ENCODE measurements at regions not wholly inside any gene's neighbourhood (a gene's known extent, or its start where the extent isn't known, plus 50 kb on each side); places are given as distances from the start of the nearest gene placed in this dataset.

GRCh38 chr3:181764544-181764943 is 52.8 kb downstream of the SOX2 start:
- no peak for DNase-seq

GRCh38 chr3:181770296-181770695 is 58.6 kb downstream of the SOX2 start:
- DNase-seq = no peak

GRCh38 chr3:181771120-181771519 is 59.4 kb downstream of the SOX2 start:
- DNase-seq = no peak

- DNase-seq = no peak
Observed at GRCh38 chr3:181772166-181772565, 60.4 kb downstream of the SOX2 start.

- no peak for DNase-seq
Observed at GRCh38 chr3:181773921-181774320, 62.2 kb downstream of the SOX2 start.

- no peak for DNase-seq
Observed at GRCh38 chr3:181782306-181782954, 70.7 kb downstream of the SOX2 start.

GRCh38 chr3:181790561-181790960 is 78.8 kb downstream of the SOX2 start:
- no peak for DNase-seq

GRCh38 chr3:181791056-181791955 is 79.6 kb downstream of the SOX2 start:
- DNase-seq = no peak

GRCh38 chr3:181793006-181793405 is 81.3 kb downstream of the SOX2 start:
- DNase-seq = no peak

GRCh38 chr3:181794011-181794790 is 82.5 kb downstream of the SOX2 start:
- no peak for DNase-seq

- no peak for DNase-seq
Observed at GRCh38 chr3:181796641-181797040, 84.9 kb downstream of the SOX2 start.

GRCh38 chr3:181797431-181797830 is 85.7 kb downstream of the SOX2 start:
- DNase-seq = no peak

GRCh38 chr3:181805703-181806102 is 94.0 kb downstream of the SOX2 start:
- DNase-seq = no peak

GRCh38 chr3:181808053-181808452 is 96.3 kb downstream of the SOX2 start:
- DNase-seq = no peak

- no peak for DNase-seq
Observed at GRCh38 chr3:181823716-181824115, 112.0 kb downstream of the SOX2 start.

- DNase-seq = no peak
Observed at GRCh38 chr3:181824961-181825360, 113.2 kb downstream of the SOX2 start.

- DNase-seq = no peak
Observed at GRCh38 chr3:181839039-181839915, 127.6 kb downstream of the SOX2 start.

- DNase-seq = no peak
Observed at GRCh38 chr3:181839916-181840297, 128.2 kb downstream of the SOX2 start.

- no peak for DNase-seq
Observed at GRCh38 chr3:181844211-181844610, 132.5 kb downstream of the SOX2 start.

GRCh38 chr3:181847276-181847675 is 135.6 kb downstream of the SOX2 start:
- DNase-seq = no peak

- DNase-seq = no peak
Observed at GRCh38 chr3:181851063-181851462, 139.3 kb downstream of the SOX2 start.

- peak; percentile 60 for DNase-seq
Observed at GRCh38 chr3:181855825-181856224, 144.1 kb downstream of the SOX2 start.

- DNase-seq = no peak
Observed at GRCh38 chr3:181859518-181859917, 147.8 kb downstream of the SOX2 start.

Data from islet precursor cell (in vitro differentiated cells).